Neural cell (in vitro differentiated cells): ENCODE measurements at regions not wholly inside any gene's neighbourhood (a gene's known extent, or its start where the extent isn't known, plus 50 kb on each side); places are given as distances from the start of the nearest gene placed in this dataset.

Experiments
- EP300 ChIP-seq: fragments of 450-650 bp; conservative IDR thresholded peaks from 2 replicates; pipeline ENCODE4 v1.6.1; 2014; ENCODE audit warnings: antibody characterized with exemption, mild to moderate bottlenecking, moderate library complexity; ENCODE audit not compliant: poor library complexity, severe bottlenecking
- EZH2 ChIP-seq: fragments of 200-600, 300-800 bp; shearing (Covaris generic), sonication (generic); IDR thresholded peaks from 2 replicates; pipeline ENCODE4 v1.6.1; 2014; ENCODE audit warnings: antibody characterized with exemption, low read length, borderline replicate concordance, mild to moderate bottlenecking; ENCODE audit not compliant: insufficient read depth, poor library complexity, severe bottlenecking
- MXI1 ChIP-seq: fragments of 450-650 bp; conservative IDR thresholded peaks from 2 replicates; pipeline ENCODE4 v1.6.1; 2014; ENCODE audit warnings: antibody characterized with exemption, mild to moderate bottlenecking; ENCODE audit not compliant: poor library complexity, severe bottlenecking
- POLR2AphosphoS5 ChIP-seq: IDR thresholded peaks from 2 replicates; pipeline ENCODE4 v1.6.1; 2012
- TF ChIP-seq, protein P1 (sequence below): fragments of 450-650 bp; IDR thresholded peaks from 2 replicates; pipeline ENCODE4 v1.5.1; 2014; ENCODE audit warnings: antibody characterized with exemption, mild to moderate bottlenecking, moderate library complexity; ENCODE audit not compliant: poor library complexity, severe bottlenecking
- TF ChIP-seq, protein P2 (sequence below): IDR thresholded peaks from 2 replicates; pipeline ENCODE4 v1.6.1; 2012; ENCODE audit warnings: borderline replicate concordance

DNA sequence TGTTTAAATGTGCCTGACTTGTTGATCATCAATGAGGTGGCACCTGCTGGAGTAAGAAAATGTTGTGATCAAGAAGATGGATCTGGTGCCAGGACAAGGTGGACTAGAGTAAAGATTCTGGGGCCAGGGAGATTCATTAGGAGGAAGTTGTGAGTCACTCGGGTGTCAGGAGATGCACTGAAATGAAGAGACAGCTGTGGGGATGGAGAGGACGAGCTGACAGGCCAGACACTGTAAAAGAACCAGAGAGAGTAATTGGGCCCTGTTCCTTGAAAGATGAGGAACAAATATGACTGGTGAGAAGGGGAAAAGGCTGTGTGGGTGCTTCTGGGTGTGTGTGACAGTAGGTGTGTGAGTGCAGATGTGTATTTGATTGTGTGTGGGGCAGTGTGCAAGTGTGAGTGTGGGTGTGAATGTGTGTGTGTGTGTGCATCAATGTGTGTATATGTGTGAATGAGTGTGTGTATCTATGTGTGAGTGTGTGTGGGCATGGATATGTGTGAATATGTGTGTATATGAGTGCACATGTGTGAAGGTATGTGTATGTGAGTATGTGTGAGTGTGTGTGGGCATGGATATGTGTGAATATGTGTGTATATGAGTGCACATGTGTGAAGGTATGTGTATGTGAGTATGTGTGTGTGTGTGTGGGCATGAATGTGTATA lies 260.5 kb downstream of the RFC3 start:
- TF ChIP-seq, protein P1, sequence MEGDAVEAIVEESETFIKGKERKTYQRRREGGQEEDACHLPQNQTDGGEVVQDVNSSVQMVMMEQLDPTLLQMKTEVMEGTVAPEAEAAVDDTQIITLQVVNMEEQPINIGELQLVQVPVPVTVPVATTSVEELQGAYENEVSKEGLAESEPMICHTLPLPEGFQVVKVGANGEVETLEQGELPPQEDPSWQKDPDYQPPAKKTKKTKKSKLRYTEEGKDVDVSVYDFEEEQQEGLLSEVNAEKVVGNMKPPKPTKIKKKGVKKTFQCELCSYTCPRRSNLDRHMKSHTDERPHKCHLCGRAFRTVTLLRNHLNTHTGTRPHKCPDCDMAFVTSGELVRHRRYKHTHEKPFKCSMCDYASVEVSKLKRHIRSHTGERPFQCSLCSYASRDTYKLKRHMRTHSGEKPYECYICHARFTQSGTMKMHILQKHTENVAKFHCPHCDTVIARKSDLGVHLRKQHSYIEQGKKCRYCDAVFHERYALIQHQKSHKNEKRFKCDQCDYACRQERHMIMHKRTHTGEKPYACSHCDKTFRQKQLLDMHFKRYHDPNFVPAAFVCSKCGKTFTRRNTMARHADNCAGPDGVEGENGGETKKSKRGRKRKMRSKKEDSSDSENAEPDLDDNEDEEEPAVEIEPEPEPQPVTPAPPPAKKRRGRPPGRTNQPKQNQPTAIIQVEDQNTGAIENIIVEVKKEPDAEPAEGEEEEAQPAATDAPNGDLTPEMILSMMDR: no peak
- TF ChIP-seq, protein P2, sequence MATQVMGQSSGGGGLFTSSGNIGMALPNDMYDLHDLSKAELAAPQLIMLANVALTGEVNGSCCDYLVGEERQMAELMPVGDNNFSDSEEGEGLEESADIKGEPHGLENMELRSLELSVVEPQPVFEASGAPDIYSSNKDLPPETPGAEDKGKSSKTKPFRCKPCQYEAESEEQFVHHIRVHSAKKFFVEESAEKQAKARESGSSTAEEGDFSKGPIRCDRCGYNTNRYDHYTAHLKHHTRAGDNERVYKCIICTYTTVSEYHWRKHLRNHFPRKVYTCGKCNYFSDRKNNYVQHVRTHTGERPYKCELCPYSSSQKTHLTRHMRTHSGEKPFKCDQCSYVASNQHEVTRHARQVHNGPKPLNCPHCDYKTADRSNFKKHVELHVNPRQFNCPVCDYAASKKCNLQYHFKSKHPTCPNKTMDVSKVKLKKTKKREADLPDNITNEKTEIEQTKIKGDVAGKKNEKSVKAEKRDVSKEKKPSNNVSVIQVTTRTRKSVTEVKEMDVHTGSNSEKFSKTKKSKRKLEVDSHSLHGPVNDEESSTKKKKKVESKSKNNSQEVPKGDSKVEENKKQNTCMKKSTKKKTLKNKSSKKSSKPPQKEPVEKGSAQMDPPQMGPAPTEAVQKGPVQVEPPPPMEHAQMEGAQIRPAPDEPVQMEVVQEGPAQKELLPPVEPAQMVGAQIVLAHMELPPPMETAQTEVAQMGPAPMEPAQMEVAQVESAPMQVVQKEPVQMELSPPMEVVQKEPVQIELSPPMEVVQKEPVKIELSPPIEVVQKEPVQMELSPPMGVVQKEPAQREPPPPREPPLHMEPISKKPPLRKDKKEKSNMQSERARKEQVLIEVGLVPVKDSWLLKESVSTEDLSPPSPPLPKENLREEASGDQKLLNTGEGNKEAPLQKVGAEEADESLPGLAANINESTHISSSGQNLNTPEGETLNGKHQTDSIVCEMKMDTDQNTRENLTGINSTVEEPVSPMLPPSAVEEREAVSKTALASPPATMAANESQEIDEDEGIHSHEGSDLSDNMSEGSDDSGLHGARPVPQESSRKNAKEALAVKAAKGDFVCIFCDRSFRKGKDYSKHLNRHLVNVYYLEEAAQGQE: no peak
- TF ChIP-seq POLR2AphosphoS5 (no peak), EP300 (no peak), EZH2 (no peak), MXI1 (no peak)
